GM23248 (cell line): ENCODE measurements at regions not wholly inside any gene's neighbourhood (a gene's known extent, or its start where the extent isn't known, plus 50 kb on each side); places are given as distances from the start of the nearest gene placed in this dataset.

ENCODE experiments used
- EZH2 ChIP-seq: fragments of 200-600 bp; sonication (generic); IDR thresholded peaks from 2 replicates; pipeline ENCODE4 v1.6.1; 2018; ENCODE audit warnings: antibody characterized with exemption, mild to moderate bottlenecking; ENCODE audit not compliant: insufficient read depth, poor library complexity, severe bottlenecking
- EZH2phosphoT487 ChIP-seq: fragments of 200-600 bp; sonication (generic); IDR thresholded peaks from 2 replicates; pipeline ENCODE4 v1.6.1; 2018; ENCODE audit warnings: antibody characterized with exemption, moderate library complexity, mild to moderate bottlenecking, low read depth; ENCODE audit not compliant: insufficient read depth

GRCh38 chr6:7034055-7034454 lies 73.7 kb upstream of the RREB1 start:
- TF ChIP-seq EZH2 (no peak), EZH2phosphoT487 (no peak)
